SK-N-SH (cell line): ENCODE measurements at regions not wholly inside any gene's neighbourhood (a gene's known extent, or its start where the extent isn't known, plus 50 kb on each side); places are given as distances from the start of the nearest gene placed in this dataset.

Experiments used
- CTCF ChIA-PET: fragments of 300-600, 350-600 bp; formaldehyde crosslinking; extraction: SDS; loops from one replicate; lab custom pipeline; 2021; lab: Yijun Ruan, JAX
- POLR2A ChIA-PET: fragments of 350-600 bp; sonication (Branson Sonifier 250); formaldehyde crosslinking; extraction: SDS; loops from one replicate; lab custom pipeline; 2020; ENCODE audit warnings: antibody characterized with exemption, inconsistent platforms; lab: Yijun Ruan, JAX
- DNase-seq: peaks from one replicate; pipeline ENCODE4 v3.0.0; 2012
- H2AFZ ChIP-seq: fragments of 200-600 bp; sonication (generic); 2 replicates; pipeline ENCODE4 v1.8.1; 2016; ENCODE audit warnings: antibody characterized with exemption, mild to moderate bottlenecking, low read depth
- H3F3A ChIP-seq: fragments of 200-600 bp; sonication (generic); replicated peaks from 2 replicates; pipeline ENCODE3; 2016; ENCODE audit warnings: antibody characterized with exemption, mild to moderate bottlenecking; ENCODE audit not compliant: insufficient read depth
- H3K27ac ChIP-seq, 2 experiments: fragments of 200-500 bp in 1 of 2; fragments of 200-600 bp in 1 of 2; sonication (Bioruptor generic) in 1 of 2; sonication (generic), shearing (Covaris generic) in 1 of 2; 2 replicates each; pipeline versions ENCODE4 v1.5.1 to v1.6.1; 2014 to 2016; ENCODE audit warnings: low read depth in 2 of 2, inconsistent platforms in 1 of 2, low read length in 1 of 2, mild to moderate bottlenecking in 1 of 2, mixed read lengths in 1 of 2
- H3K27me3 ChIP-seq: fragments of 200-600 bp; sonication (generic), shearing (Covaris generic); 2 replicates; pipeline ENCODE4 v1.6.1; 2016; ENCODE audit warnings: mixed run types; ENCODE audit not compliant: insufficient read depth
- H3K36me3 ChIP-seq, 2 experiments: fragments of 200-500 bp in 1 of 2; fragments of 200-600 bp in 1 of 2; sonication (Bioruptor generic) in 1 of 2; sonication (generic) in 1 of 2; replicated peaks in 1 of 2; 2 replicates each; pipeline versions ENCODE3 to v1.5.1; 2014 to 2016; ENCODE audit warnings: low read length in 1 of 2, mild to moderate bottlenecking in 1 of 2; ENCODE audit not compliant: insufficient read depth in 2 of 2, control insufficient read depth in 1 of 2
- H3K4me1 ChIP-seq, 2 experiments: fragments of 200-500 bp in 1 of 2; fragments of 200-600 bp in 1 of 2; sonication (Bioruptor generic) in 1 of 2; sonication (generic), shearing (Covaris generic) in 1 of 2; 2 replicates each; pipeline versions ENCODE4 v1.5.1 to v1.6.1; 2014 to 2016; ENCODE audit warnings: low read depth in 1 of 2, low read length in 1 of 2, mixed run types in 1 of 2; ENCODE audit not compliant: insufficient read depth in 2 of 2, control insufficient read depth in 1 of 2
- H3K4me2 ChIP-seq: fragments of 200-600 bp; sonication (generic), shearing (Covaris generic); 2 replicates; pipeline ENCODE4 v1.6.1; 2017; ENCODE audit warnings: mixed run types
- H3K4me3 ChIP-seq, 2 experiments: fragments of 200-500 bp in 1 of 2; fragments of 200-600 bp in 1 of 2; sonication (Bioruptor generic) in 1 of 2; sonication (generic), shearing (Covaris generic) in 1 of 2; 2 replicates each; pipeline versions ENCODE4 v1.5.1 to v1.8.1; 2014 to 2016; ENCODE audit warnings: low read depth in 2 of 2, inconsistent platforms in 1 of 2, low read length in 1 of 2, mild to moderate bottlenecking in 1 of 2, mixed read lengths in 1 of 2, moderate library complexity in 1 of 2
- H3K79me2 ChIP-seq: fragments of 200-600 bp; sonication (generic); 2 replicates; pipeline ENCODE4 v1.8.1; 2017; ENCODE audit warnings: mild to moderate bottlenecking; ENCODE audit not compliant: insufficient read depth
- H3K9ac ChIP-seq: fragments of 200-600 bp; sonication (generic); 2 replicates; pipeline ENCODE4 v1.6.1; 2017; ENCODE audit warnings: mixed run types
- H3K9me2 ChIP-seq: fragments of 200-600 bp; sonication (generic); 2 replicates; pipeline ENCODE4 v1.6.1; 2017; ENCODE audit warnings: mixed run types
- H3K9me3 ChIP-seq: fragments of 200-600 bp; sonication (generic); 2 replicates; pipeline ENCODE4 v1.6.1; 2017; ENCODE audit warnings: mixed run types, mild to moderate bottlenecking, moderate library complexity
- H4K20me1 ChIP-seq: fragments of 200-600 bp; sonication (generic); 2 replicates; pipeline ENCODE4 v1.6.1; 2017; ENCODE audit warnings: mild to moderate bottlenecking, mixed run types; ENCODE audit not compliant: insufficient read depth
- ELF1 ChIP-seq: IDR thresholded peaks from 2 replicates; pipeline ENCODE4 v1.4.0; 2012
- EZH2phosphoT487 ChIP-seq: fragments of 200-600 bp; sonication (generic); IDR thresholded peaks from 2 replicates; pipeline ENCODE4 v1.6.1; 2017; ENCODE audit warnings: low read depth, mixed run types, mild to moderate bottlenecking, antibody characterized with exemption, moderate library complexity, borderline replicate concordance
- FOXJ3 ChIP-seq: sonication (generic); formaldehyde crosslinking; IDR thresholded peaks from 2 replicates; pipeline ENCODE4 v1.5.1; 2020; ENCODE audit warnings: mild to moderate bottlenecking, missing genetic modification reagents
- GABPA ChIP-seq: IDR thresholded peaks from 2 replicates; pipeline ENCODE4 v1.4.0; 2012; ENCODE audit warnings: low read depth, mild to moderate bottlenecking
- MEF2A ChIP-seq: IDR thresholded peaks from 2 replicates; pipeline ENCODE4 v1.4.0; 2012; ENCODE audit warnings: low read depth, borderline replicate concordance
- NRF1 ChIP-seq: IDR thresholded peaks from 2 replicates; pipeline ENCODE4 v1.6.1; 2012; ENCODE audit warnings: low read depth, mild to moderate bottlenecking, low read length
- PBX3 ChIP-seq: IDR thresholded peaks from 2 replicates; pipeline ENCODE4; 2012
- RCOR1 ChIP-seq: fragments of 150-350 bp; IDR thresholded peaks from 2 replicates; pipeline ENCODE4 v1.6.1; 2017; ENCODE audit warnings: antibody characterized with exemption, low read length
- SIN3A ChIP-seq: IDR thresholded peaks from 2 replicates; pipeline ENCODE4 v1.6.1; 2012; ENCODE audit warnings: low read depth, mild to moderate bottlenecking, low read length, moderate library complexity, borderline replicate concordance
- SMC3 ChIP-seq: IDR thresholded peaks from 2 replicates; pipeline ENCODE4 v1.6.1; 2012; ENCODE audit warnings: low read depth, low read length, improper control_type of control experiment
- TAF1 ChIP-seq: IDR thresholded peaks from 2 replicates; pipeline ENCODE4 v1.6.1; 2012; ENCODE audit warnings: low read depth, mild to moderate bottlenecking, low read length, moderate library complexity, borderline replicate concordance
- TCF12 ChIP-seq: IDR thresholded peaks from 2 replicates; pipeline ENCODE4 v1.4.0; 2012
- WGBS: methylation state at CpG from one replicate; pipeline ENCODE4 v1.1.6; 2017; ENCODE audit warnings: low lambda C conversion rate; 5-methylcytosine and 5-hydroxymethylcytosine counted together
- TF ChIP-seq, protein P1 (sequence below): IDR thresholded peaks from 2 replicates; pipeline ENCODE4 v1.4.0; 2012; ENCODE audit warnings: low read depth
- TF ChIP-seq, protein P2 (sequence below): fragments of 150-350 bp; IDR thresholded peaks from 2 replicates; pipeline ENCODE4 v1.6.1; 2017; ENCODE audit warnings: antibody characterized with exemption, low read length, low read depth, borderline replicate concordance
- TF ChIP-seq, protein P3 (sequence below): IDR thresholded peaks from 2 replicates; pipeline ENCODE4 v1.4.0; 2012; ENCODE audit warnings: low read depth, borderline replicate concordance
- TF ChIP-seq, protein P4 (sequence below): fragments of 200-600 bp; sonication (generic); IDR thresholded peaks from 2 replicates; pipeline ENCODE4 v1.6.1; 2017; ENCODE audit warnings: antibody characterized with exemption, mild to moderate bottlenecking, moderate library complexity

DNA sequence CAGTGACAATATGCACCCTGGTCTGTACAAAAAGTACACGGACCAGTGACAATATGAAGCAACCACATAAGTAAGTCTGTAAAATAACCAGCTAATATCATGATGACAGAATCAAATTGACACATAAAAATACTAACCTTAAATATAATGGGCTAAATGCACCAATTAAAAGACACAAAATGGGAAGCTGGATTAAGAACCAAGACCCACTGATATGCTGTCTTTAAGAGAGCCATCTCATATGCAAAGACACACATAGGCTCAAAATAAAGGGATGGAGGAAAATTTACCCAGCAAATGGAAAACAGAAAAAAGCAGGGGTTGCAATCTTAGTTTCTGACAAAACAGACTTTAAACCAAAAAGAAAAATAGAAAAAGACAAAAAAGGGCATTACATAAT is 70.4 kb upstream of the VCAM1 start:
- no peaks in the 10 kb centered on the region for H3K36me3 ChIP-seq
- no peak overlapping the region for H3K27ac ChIP-seq
- no peak for DNase-seq
- H3K4me1 ChIP-seq = no peaks in the 10 kb centered on the region; a peak in 1 of 4 replicates
- H3K9me3 ChIP-seq = no peaks in the 10 kb centered on the region; the same call in 1 of the 2 replicates
- no peak overlapping the region for H3K9ac ChIP-seq
- H3K79me2 ChIP-seq = no peaks in the 10 kb centered on the region
- no peak overlapping the region for H2AFZ ChIP-seq
- ChIA-PET CTCF (no interaction called here), POLR2A (no interaction called here)
- no peak overlapping the region for H3K4me2 ChIP-seq
- no peaks in the 10 kb centered on the region for H3K27me3 ChIP-seq
- WGBS = 57% methylated on average over 1 of the region's 1 CpG
- H4K20me1 ChIP-seq = no peaks in the 10 kb centered on the region
- no peaks in the 10 kb centered on the region for H3F3A ChIP-seq
- TF ChIP-seq SMC3 (no peak), ELF1 (no peak), PBX3 (no peak), TCF12 (no peak), NRF1 (no peak), EZH2phosphoT487 (no peak), MEF2A (no peak), FOXJ3 (CRISPR knock-in tag) (no peak), GABPA (no peak), SIN3A (no peak), RCOR1 (no peak), TAF1 (no peak)
- TF ChIP-seq, protein P1, sequence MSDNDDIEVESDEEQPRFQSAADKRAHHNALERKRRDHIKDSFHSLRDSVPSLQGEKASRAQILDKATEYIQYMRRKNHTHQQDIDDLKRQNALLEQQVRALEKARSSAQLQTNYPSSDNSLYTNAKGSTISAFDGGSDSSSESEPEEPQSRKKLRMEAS = no peak
- TF ChIP-seq, protein P2, sequence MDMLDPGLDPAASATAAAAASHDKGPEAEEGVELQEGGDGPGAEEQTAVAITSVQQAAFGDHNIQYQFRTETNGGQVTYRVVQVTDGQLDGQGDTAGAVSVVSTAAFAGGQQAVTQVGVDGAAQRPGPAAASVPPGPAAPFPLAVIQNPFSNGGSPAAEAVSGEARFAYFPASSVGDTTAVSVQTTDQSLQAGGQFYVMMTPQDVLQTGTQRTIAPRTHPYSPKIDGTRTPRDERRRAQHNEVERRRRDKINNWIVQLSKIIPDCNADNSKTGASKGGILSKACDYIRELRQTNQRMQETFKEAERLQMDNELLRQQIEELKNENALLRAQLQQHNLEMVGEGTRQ = no peak
- TF ChIP-seq, protein P3, sequence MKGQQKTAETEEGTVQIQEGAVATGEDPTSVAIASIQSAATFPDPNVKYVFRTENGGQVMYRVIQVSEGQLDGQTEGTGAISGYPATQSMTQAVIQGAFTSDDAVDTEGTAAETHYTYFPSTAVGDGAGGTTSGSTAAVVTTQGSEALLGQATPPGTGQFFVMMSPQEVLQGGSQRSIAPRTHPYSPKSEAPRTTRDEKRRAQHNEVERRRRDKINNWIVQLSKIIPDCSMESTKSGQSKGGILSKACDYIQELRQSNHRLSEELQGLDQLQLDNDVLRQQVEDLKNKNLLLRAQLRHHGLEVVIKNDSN = no peak
- TF ChIP-seq, protein P4, sequence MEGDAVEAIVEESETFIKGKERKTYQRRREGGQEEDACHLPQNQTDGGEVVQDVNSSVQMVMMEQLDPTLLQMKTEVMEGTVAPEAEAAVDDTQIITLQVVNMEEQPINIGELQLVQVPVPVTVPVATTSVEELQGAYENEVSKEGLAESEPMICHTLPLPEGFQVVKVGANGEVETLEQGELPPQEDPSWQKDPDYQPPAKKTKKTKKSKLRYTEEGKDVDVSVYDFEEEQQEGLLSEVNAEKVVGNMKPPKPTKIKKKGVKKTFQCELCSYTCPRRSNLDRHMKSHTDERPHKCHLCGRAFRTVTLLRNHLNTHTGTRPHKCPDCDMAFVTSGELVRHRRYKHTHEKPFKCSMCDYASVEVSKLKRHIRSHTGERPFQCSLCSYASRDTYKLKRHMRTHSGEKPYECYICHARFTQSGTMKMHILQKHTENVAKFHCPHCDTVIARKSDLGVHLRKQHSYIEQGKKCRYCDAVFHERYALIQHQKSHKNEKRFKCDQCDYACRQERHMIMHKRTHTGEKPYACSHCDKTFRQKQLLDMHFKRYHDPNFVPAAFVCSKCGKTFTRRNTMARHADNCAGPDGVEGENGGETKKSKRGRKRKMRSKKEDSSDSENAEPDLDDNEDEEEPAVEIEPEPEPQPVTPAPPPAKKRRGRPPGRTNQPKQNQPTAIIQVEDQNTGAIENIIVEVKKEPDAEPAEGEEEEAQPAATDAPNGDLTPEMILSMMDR = no peak
- no peaks in the 10 kb centered on the region for H3K9me2 ChIP-seq
- H3K4me3 ChIP-seq = no peak overlapping the region
